ENCODE measurements at regions not wholly inside any gene's neighbourhood (a gene's known extent, or its start where the extent isn't known, plus 50 kb on each side); places are given as distances from the start of the nearest gene placed in this dataset.

DNA sequence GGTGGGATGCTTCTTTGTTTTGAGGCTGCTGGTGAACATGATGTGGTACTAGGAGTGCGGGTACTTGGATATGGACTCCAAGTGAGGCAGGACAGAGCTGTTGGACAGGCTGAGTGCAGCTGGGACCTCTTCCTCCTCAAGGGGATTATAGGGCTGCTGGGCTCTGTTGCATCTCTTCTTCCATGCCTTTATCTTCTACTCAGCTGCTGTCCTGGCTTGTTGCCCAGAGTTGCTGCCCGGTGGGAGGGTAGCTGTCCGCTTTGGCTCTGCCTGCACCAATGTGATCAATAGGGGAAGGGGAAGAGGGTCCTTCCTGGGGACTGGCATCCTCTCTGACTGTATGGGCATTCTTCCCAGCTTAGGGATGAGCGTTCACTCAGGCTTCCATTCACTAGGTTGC is 1217.9 kb upstream of the ACO1 start:
- no peak for TF ChIP-seq EZH2 (IDR thresholded peaks at IDR 0.05; ENCODE audit: low read length)
- TF ChIP-seq, protein P1, sequence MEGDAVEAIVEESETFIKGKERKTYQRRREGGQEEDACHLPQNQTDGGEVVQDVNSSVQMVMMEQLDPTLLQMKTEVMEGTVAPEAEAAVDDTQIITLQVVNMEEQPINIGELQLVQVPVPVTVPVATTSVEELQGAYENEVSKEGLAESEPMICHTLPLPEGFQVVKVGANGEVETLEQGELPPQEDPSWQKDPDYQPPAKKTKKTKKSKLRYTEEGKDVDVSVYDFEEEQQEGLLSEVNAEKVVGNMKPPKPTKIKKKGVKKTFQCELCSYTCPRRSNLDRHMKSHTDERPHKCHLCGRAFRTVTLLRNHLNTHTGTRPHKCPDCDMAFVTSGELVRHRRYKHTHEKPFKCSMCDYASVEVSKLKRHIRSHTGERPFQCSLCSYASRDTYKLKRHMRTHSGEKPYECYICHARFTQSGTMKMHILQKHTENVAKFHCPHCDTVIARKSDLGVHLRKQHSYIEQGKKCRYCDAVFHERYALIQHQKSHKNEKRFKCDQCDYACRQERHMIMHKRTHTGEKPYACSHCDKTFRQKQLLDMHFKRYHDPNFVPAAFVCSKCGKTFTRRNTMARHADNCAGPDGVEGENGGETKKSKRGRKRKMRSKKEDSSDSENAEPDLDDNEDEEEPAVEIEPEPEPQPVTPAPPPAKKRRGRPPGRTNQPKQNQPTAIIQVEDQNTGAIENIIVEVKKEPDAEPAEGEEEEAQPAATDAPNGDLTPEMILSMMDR (optimal IDR thresholded peaks at IDR 0.05 in 1 of 3, IDR thresholded peaks at IDR 0.05 in 1 of 3, conservative IDR thresholded peaks at IDR 0.05 in 1 of 3; ENCODE audit: extremely low read depth in 1 of 3, insufficient read depth in 2 of 3, low read length in 3 of 3) = no peak

DNA sequence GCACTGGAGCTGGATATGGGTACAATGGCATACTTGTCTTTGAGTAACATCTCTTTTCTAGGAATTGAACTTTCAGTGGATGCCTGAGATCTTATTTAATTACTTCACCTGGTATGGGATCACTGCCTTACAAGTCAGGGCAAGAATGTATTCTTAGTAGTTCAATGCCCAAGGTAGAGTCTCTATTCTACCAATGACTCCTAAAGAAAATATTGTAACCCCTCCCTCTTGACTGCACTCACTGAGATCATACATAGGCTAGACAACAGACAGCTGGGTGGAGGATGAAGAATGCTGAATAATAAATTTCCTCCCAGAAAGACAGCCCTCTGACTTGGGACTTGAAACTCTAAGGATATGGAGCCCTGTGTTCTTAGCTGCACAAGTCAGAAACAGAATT is 1216.3 kb upstream of the ACO1 start:
- peak overlapping the region; percentile 20 for H3K9ac ChIP-seq (ENCODE audit: control insufficient read depth, extremely low read depth, insufficient read depth, low read length)
- peaks cover 24% of the 10 kb centered on the region for H3K4me1 ChIP-seq (ENCODE audit: control insufficient read depth, extremely low read depth, insufficient read depth, low read length)
- DNase-seq (ENCODE audit: low read depth, low spot score) (peak; percentile 69), FAIRE-seq (peak; percentile 88)
- TF ChIP-seq EZH2 (IDR thresholded peaks at IDR 0.05; ENCODE audit: low read length) = no peak
- TF ChIP-seq, protein P1 (optimal IDR thresholded peaks at IDR 0.05 in 1 of 3, IDR thresholded peaks at IDR 0.05 in 1 of 3, conservative IDR thresholded peaks at IDR 0.05 in 1 of 3; ENCODE audit: extremely low read depth in 1 of 3, insufficient read depth in 2 of 3, low read length in 3 of 3) = no peak
- H3K4me2 ChIP-seq (ENCODE audit: control insufficient read depth, extremely low read depth, insufficient read depth, low read depth, low read length) = peak overlapping the region; percentile 43
- no peaks in the 10 kb centered on the region for H3K36me3 ChIP-seq (ENCODE audit: control insufficient read depth in 2 of 2, extremely low read depth in 1 of 2, insufficient read depth in 2 of 2, low read length in 2 of 2)
- H4K20me1 ChIP-seq (ENCODE audit: control insufficient read depth, extremely low read depth, insufficient read depth, low read length) = no peaks in the 10 kb centered on the region
- peak overlapping the region; percentile 79 for H3K27ac ChIP-seq (ENCODE audit: control insufficient read depth, insufficient read depth, low read length)
- H3K27me3 ChIP-seq (ENCODE audit: control insufficient read depth, extremely low read depth, insufficient read depth, low read length) = no peaks in the 10 kb centered on the region
- dilution Hi-C loops (cut with MboI; ENCODE audit: extremely low pct_ligation_motif_present, low sequenced_read_pairs) = no loop called here
- peak overlapping the region; percentile 70 for H2AFZ ChIP-seq (ENCODE audit: control insufficient read depth, low read length)
- H3K9me3 ChIP-seq (ENCODE audit: control insufficient read depth, low read depth, low read length) = no peaks in the 10 kb centered on the region
- H3K9me1 ChIP-seq (ENCODE audit: control insufficient read depth, extremely low read depth, insufficient read depth, low read length) = no peaks in the 10 kb centered on the region
- H3K4me3 ChIP-seq (ENCODE audit: control insufficient read depth in 2 of 3, extremely low read depth in 1 of 3, insufficient read depth in 2 of 3, low read depth in 1 of 3, low read length in 3 of 3) = no peak overlapping the region
- no peaks in the 10 kb centered on the region for H3K79me2 ChIP-seq (ENCODE audit: control insufficient read depth, insufficient read depth, low read length)

More for the DNA sequence above, 1217.9 kb upstream of the ACO1 start:
- FAIRE-seq = no peak
- no peak overlapping the region for H3K27ac ChIP-seq (ENCODE audit: control insufficient read depth, insufficient read depth, low read length)
- H3K9me3 ChIP-seq (ENCODE audit: control insufficient read depth, low read depth, low read length) = no peaks in the 10 kb centered on the region
- no peak overlapping the region for H3K9ac ChIP-seq (ENCODE audit: control insufficient read depth, extremely low read depth, insufficient read depth, low read length)
- H3K4me1 ChIP-seq (ENCODE audit: control insufficient read depth, extremely low read depth, insufficient read depth, low read length) = peaks cover 22% of the 10 kb centered on the region
- H2AFZ ChIP-seq (ENCODE audit: control insufficient read depth, low read length) = no peak overlapping the region
- no peaks in the 10 kb centered on the region for H3K79me2 ChIP-seq (ENCODE audit: control insufficient read depth, insufficient read depth, low read length)
- DNase-seq (ENCODE audit: low read depth, low spot score) = no peak
- no peak overlapping the region for H3K4me2 ChIP-seq (ENCODE audit: control insufficient read depth, extremely low read depth, insufficient read depth, low read depth, low read length)
- H3K36me3 ChIP-seq (ENCODE audit: control insufficient read depth in 2 of 2, extremely low read depth in 1 of 2, insufficient read depth in 2 of 2, low read length in 2 of 2) = no peaks in the 10 kb centered on the region
- H3K9me1 ChIP-seq (ENCODE audit: control insufficient read depth, extremely low read depth, insufficient read depth, low read length) = no peaks in the 10 kb centered on the region
- no peak overlapping the region for H3K4me3 ChIP-seq (ENCODE audit: control insufficient read depth in 2 of 3, extremely low read depth in 1 of 3, insufficient read depth in 2 of 3, low read depth in 1 of 3, low read length in 3 of 3)
- no peaks in the 10 kb centered on the region for H4K20me1 ChIP-seq (ENCODE audit: control insufficient read depth, extremely low read depth, insufficient read depth, low read length)
- dilution Hi-C loops (cut with MboI; ENCODE audit: extremely low pct_ligation_motif_present, low sequenced_read_pairs) = no loop called here
- H3K27me3 ChIP-seq (ENCODE audit: control insufficient read depth, extremely low read depth, insufficient read depth, low read length) = no peaks in the 10 kb centered on the region

Measured in keratinocyte (primary cell).